HTERT RPE-1 (cell line): ENCODE measurements at regions not wholly inside any gene's neighbourhood (a gene's known extent, or its start where the extent isn't known, plus 50 kb on each side); places are given as distances from the start of the nearest gene placed in this dataset.
"Not testable (repeated sequence)": the region's sequence is repeated elsewhere in the genome, so short reads cannot be mapped to it uniquely, and the experiment has no call there.

Experiments used
- in situ Hi-C: fragments of 300-500 bp; cut with MboI; formaldehyde crosslinking; loops from 4 replicates; pipeline ENCODE4 v1.14.3; 2020; ENCODE audit warnings: low sequenced_read_pairs

DNA sequence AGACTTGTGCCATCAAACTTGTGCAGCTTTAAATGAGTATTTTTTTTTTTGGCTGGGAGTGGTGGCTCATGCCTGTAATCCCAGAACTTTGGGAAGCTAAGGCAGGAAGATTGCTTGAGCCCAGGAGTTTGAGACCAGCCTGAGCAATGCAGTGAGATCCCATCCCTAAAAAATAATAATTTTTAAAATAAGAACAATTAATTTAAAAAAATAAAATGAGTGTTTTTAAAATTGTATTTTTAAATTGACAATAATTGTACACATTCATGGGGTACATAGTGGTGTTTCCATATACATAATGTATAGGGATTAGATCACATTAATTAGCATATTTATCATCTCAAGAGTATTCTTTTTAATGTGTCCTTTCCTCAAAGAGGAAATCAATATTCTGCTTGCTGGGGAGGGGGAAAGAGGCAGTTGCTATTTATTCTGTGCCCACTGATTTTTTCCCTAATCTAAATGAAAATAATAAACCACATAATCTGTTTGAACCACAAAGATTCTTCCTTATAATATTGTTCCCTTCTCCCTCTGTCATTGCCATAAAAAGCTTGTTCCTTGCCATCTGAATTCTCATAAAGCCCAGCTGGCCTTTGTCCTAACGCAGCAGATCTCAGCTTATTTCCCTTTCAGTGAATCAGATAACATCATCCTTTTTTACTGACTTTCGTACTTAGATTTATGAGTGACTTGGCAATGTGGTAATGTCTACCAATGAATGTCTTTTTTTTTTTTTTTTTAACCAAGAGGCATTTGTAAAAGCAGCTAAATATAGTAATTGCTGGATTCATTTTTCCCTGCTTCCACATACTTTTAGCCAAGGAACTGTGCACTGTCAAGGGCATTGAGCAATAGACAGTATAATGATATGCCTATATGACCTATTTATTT, 81.8 kb upstream of the RUBCNL start:
- in situ Hi-C loops: no loop called here

DNA sequence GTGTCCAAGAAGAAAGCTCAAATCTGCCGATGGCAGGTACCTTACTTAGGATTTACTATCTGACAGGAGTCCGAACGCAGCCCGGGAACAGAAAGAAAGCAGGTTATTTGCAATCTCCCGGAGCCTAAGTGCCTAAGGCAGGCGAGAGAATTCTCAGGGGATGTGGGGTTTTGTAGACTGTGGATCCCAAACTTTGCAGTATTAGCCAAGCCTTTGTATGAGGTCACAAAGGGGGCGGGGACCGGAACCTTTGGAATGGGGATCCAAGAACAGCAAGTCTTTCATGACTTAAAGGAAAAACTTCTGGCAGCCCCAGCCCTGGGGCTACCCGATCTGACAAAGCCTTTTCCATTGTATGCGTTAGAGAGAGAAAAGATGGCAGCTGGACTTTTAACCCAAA, 80.6 kb upstream of the RUBCNL start:
- in situ Hi-C loops: not testable (repeated sequence)

DNA sequence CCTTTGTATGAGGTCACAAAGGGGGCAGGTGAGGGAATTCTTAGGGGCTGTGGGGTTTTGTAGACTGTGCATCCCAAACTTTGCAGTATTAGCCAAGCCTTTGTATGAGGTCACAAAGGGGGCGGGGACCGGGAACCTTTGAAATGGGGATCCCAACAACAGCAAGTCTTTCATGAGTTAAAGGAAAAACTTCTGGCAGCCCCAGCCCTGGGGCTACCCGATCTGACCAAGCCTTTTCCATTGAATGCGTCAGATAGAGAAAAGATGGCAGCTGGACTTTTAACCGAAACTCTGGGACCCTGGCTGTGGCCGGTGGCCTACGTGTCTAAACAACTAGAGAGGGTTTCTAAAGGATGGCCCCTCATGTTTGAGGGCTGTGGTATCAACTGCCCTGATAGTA, 79.0 kb upstream of the RUBCNL start:
- in situ Hi-C loops: not testable (repeated sequence)

DNA sequence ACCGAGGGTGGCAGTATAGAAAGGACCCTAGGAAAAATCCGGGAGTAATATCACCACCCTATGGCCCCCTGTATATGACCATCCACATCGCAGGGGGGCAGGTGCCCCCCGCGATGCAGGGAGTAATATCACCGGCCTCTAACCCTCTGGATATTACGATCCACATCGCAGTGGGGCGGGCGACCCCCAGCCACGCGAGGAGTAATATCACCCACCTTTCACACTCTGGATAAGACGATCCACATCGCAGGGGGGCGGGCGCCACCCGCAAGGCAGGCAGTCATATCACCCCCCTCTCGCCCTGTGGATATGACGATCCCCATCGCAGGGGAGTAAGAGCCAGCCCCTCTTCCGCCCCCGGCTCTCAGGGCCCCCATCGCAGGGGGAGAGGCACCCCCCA, 76.7 kb upstream of the RUBCNL start:
- in situ Hi-C loops: no loop called here

DNA sequence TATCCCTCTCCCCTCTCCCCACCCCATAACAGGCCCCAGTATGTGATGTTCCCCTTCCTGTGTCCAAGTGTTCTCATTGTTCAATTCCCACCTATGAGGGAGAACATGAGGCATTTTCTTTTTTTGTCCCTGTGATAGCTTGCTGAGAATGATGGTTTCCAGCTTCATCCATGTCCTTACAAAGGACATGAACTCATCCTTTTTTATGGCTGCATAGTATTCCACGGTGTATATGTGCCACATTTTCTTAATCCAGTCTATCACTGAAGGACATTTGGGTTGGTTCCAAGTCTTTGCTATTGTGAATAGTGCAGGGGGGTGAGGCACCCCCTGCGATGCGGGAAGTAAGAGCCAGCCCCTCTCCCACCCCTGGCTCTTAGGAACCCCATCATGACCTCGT, 73.2 kb upstream of the RUBCNL start:
- in situ Hi-C loops: not testable (repeated sequence)

DNA sequence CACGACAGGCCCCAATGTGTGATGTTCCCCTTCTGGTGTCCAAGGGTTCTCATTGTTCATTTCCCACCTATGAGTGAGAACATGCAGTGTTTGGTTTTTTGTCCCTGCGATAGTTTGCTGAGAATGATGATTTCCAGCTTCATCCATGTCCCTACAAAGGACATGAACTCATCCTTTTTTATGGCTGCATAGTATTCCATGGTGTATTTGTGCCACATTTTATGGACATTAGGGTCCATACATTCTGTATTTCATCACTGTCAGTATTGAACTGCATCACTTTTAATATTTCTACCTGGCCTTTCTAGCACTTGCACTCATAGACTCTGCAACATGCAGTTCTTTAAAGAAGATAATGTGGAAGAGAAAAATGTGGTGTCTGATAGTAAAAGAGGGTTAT, 70.2 kb upstream of the RUBCNL start:
- in situ Hi-C loops: not testable (repeated sequence)

DNA sequence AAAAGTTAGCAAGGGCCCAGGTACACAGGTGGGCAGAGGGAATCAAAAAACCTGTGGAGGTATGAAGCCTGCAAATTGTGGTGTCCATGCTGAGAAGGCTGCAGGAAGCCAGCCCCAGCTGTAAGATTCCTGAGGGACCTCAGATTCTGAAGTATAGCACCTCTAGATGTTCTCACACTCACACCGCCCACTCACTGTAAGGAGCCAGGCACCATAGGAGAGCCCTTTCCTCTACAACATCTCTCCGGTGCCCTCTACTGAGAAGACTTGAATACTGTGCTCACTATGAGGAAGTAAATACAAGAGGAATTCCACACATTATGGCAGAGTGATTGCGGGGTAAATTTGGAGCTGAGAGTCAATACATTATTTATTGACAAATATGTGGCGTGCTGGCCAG, 68.9 kb upstream of the RUBCNL start:
- in situ Hi-C loops: not testable (repeated sequence)

DNA sequence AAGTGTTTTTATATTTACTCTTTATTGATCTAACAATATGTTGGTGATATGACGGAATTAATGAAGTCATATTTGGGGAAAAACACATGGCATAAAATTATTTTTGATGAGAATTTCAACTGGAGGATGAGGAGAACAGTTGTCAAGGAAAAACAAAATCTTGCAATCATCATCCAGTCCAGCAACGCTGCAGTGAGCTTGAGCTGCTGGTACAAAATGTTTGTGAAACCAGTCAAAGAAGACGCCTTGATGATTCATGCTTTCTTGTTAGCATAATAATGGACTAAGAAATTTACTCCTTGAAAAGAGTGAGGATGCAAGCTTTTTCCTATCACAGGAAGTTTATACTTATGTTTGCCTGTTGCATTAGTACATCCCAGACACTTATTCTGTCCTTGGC, 64.1 kb upstream of the RUBCNL start:
- in situ Hi-C loops: not testable (repeated sequence)

DNA sequence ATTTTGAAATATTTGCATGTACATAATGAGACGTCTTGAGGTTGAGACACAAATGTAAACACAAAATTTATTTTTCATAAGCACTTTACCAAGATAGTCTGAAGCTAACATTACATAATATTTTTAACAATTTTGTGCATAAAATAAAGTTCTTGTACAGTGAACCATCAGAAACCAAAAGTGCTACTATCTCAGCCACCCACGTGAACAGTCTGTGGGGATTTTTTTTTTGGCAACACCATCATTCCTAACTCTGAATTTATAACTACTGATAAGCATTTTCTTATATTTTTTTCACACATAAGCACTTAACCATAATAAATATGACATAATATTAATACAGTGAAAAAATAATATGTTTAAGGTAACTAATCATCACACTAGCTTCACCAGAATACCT, 62.9 kb upstream of the RUBCNL start:
- in situ Hi-C loops: not testable (repeated sequence)

DNA sequence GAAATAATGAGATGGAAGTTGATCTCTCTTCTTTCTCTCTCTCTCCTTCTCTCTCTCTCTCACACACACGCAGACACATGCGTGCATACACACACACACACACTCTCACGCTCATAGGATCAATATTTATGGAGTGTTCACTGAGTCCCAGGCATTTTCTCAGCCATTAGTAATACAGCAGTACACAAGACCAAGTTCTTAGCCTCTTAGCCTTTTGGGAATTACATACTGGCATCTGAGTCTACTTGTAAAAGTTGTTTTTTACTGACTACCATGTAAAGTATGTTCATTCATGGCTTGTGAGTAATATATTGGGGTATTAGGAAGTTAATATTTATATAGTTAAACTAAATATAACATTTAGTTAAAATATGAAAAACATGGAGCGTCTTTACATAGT, 61.1 kb upstream of the RUBCNL start:
- in situ Hi-C loops: not testable (repeated sequence)

DNA sequence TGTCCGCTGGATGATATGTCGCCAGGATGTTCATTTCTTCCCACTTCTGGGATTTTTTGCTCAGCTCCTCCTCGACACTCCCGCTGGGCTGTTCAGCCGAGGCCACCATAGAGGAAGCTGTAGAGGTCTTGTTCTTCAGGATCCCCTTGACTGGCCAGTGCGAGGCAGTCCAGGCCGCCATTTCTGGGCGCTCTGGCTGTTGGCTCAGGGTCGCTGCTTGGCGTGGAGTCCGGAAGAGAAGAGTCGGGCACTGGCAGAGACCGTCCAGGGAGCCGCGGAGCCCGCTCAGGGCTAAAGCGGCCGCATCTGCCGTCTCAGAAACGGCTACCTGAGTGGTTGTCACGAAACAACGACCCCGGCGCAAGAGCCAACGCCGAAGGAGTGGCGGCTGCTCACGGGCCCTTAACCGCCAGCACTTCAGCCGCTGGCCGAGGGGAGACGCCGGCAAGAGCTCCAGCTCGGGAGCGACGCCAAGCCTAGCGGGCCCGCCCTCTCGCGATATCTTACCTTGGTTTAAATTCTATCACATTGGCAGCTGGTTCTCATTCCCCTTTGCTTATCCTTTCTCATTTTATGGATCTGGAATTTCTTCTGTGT, 50.9 kb upstream of the RUBCNL start:
- in situ Hi-C loops: not testable (repeated sequence)
